HepG2 (cell line): ENCODE measurements at regions not wholly inside any gene's neighbourhood (a gene's known extent, or its start where the extent isn't known, plus 50 kb on each side); places are given as distances from the start of the nearest gene placed in this dataset.

Experiments
- CREBL2 ChIP-seq: sonication (generic); formaldehyde crosslinking; IDR thresholded peaks from 2 replicates; pipeline ENCODE4 v1.8.1; 2023; ENCODE audit warnings: missing genetic modification reagents, mild to moderate bottlenecking, borderline replicate concordance
- ELF1 ChIP-seq: sonication (generic); formaldehyde crosslinking; IDR thresholded peaks from 2 replicates; pipeline ENCODE4 v1.4.0; 2020; ENCODE audit warnings: missing genetic modification reagents
- FOXJ3 ChIP-seq: sonication (generic); formaldehyde crosslinking; IDR thresholded peaks from 2 replicates; pipeline ENCODE4 v1.4.0; 2020; ENCODE audit warnings: missing genetic modification reagents, mild to moderate bottlenecking, borderline replicate concordance
- HIVEP1 ChIP-seq: sonication (generic); formaldehyde crosslinking; IDR thresholded peaks from 2 replicates; pipeline ENCODE4 v1.4.0; 2020; ENCODE audit warnings: mild to moderate bottlenecking, missing genetic modification reagents
- HNF1B ChIP-seq: sonication (generic); formaldehyde crosslinking; IDR thresholded peaks from 2 replicates; pipeline ENCODE4 v1.5.1; 2020; ENCODE audit warnings: mild to moderate bottlenecking, moderate library complexity, missing genetic modification reagents
- HNF4G ChIP-seq, 2 experiments: sonication (generic) in 1 of 2; formaldehyde crosslinking in 1 of 2; IDR thresholded peaks; 2 replicates each; pipeline versions ENCODE4 v1.4.0 to v1.6.1; 2011 to 2020; ENCODE audit warnings: borderline replicate concordance in 2 of 2, low read depth in 2 of 2, mild to moderate bottlenecking in 2 of 2, low read length in 1 of 2, missing genetic modification reagents in 1 of 2, moderate library complexity in 1 of 2
- HOXD1 ChIP-seq: sonication (generic); formaldehyde crosslinking; IDR thresholded peaks from 2 replicates; pipeline ENCODE4 v1.5.0; 2020; ENCODE audit warnings: missing genetic modification reagents
- IKZF5 ChIP-seq: IDR thresholded peaks from 2 replicates; pipeline ENCODE4 v1.6.1; 2018; ENCODE audit warnings: missing genetic modification reagents, mild to moderate bottlenecking, missing compliant biosample characterization
- KDM2A ChIP-seq: sonication (generic); formaldehyde crosslinking; IDR thresholded peaks from 2 replicates; pipeline ENCODE4 v1.4.0; 2020; ENCODE audit warnings: low read depth, missing genetic modification reagents, borderline replicate concordance
- KDM6A ChIP-seq: IDR thresholded peaks from 2 replicates; pipeline ENCODE4 v1.6.1; 2016; ENCODE audit warnings: low read depth
- MAFK ChIP-seq, 2 experiments: IDR thresholded peaks in 1 of 2; conservative IDR thresholded peaks in 1 of 2; 2 replicates each; pipeline ENCODE4 v1.6.1; 2011; ENCODE audit warnings: improper control_type of control experiment in 2 of 2, low read length in 2 of 2
- MYPOP ChIP-seq: sonication (generic); formaldehyde crosslinking; IDR thresholded peaks from 2 replicates; pipeline ENCODE4 v1.8.1; 2023; ENCODE audit warnings: mild to moderate bottlenecking, moderate library complexity, missing genetic modification reagents
- NFATC3 ChIP-seq: sonication (generic); formaldehyde crosslinking; IDR thresholded peaks from 2 replicates; pipeline ENCODE4 v1.5.1; 2020; ENCODE audit warnings: mild to moderate bottlenecking, missing genetic modification reagents
- NFIB ChIP-seq: sonication (generic); formaldehyde crosslinking; IDR thresholded peaks from 2 replicates; pipeline ENCODE4 v1.9.0; 2021; ENCODE audit warnings: missing genetic modification reagents, mild to moderate bottlenecking, borderline replicate concordance
- NFYC ChIP-seq: IDR thresholded peaks from 2 replicates; pipeline ENCODE4 v1.6.1; 2016; ENCODE audit warnings: missing genetic modification reagents, missing compliant biosample characterization
- SP140L ChIP-seq: sonication (generic); formaldehyde crosslinking; IDR thresholded peaks from 2 replicates; pipeline ENCODE4 v1.4.0; 2020; ENCODE audit warnings: missing genetic modification reagents, borderline replicate concordance
- SPEN ChIP-seq: sonication (generic); formaldehyde crosslinking; IDR thresholded peaks from 2 replicates; pipeline ENCODE4 v1.5.1; 2020; ENCODE audit warnings: low read depth, mild to moderate bottlenecking, missing genetic modification reagents
- STAT5B ChIP-seq: sonication (generic); formaldehyde crosslinking; IDR thresholded peaks from 2 replicates; pipeline ENCODE4 v1.4.0; 2020; ENCODE audit warnings: missing genetic modification reagents
- XBP1 ChIP-seq: sonication (generic); formaldehyde crosslinking; IDR thresholded peaks from 2 replicates; pipeline ENCODE4 v1.5.0; 2020; ENCODE audit warnings: missing genetic modification reagents
- ZBTB44 ChIP-seq: sonication (generic); formaldehyde crosslinking; IDR thresholded peaks from 2 replicates; pipeline ENCODE4 v1.4.0; 2020; ENCODE audit warnings: missing genetic modification reagents
- ZNF253 ChIP-seq: sonication (generic); formaldehyde crosslinking; IDR thresholded peaks from 2 replicates; pipeline ENCODE4 v1.8.0; 2022; ENCODE audit warnings: mild to moderate bottlenecking, missing genetic modification reagents, borderline replicate concordance
- ZNF773 ChIP-seq: sonication (generic); formaldehyde crosslinking; IDR thresholded peaks from 2 replicates; pipeline ENCODE4 v1.4.0; 2020; ENCODE audit warnings: missing genetic modification reagents, borderline replicate concordance
- ZNF788 ChIP-seq: sonication (generic); formaldehyde crosslinking; IDR thresholded peaks from 2 replicates; pipeline ENCODE4 v1.5.0; 2020; ENCODE audit warnings: mild to moderate bottlenecking, missing genetic modification reagents, borderline replicate concordance
- ZSCAN12 ChIP-seq: sonication (generic); formaldehyde crosslinking; IDR thresholded peaks from 2 replicates; pipeline ENCODE4 v1.9.0; 2021; ENCODE audit warnings: mild to moderate bottlenecking, missing genetic modification reagents

- TF ChIP-seq XBP1 (no peak), KDM6A (CRISPR knock-in tag) (no peak), ZNF253 (CRISPR knock-in tag) (no peak), HIVEP1 (peak; percentile 63; the same call in 1 of the 2 replicates), KDM2A (CRISPR knock-in tag) (no peak), HNF1B (CRISPR knock-in tag) (peak; percentile 73), ZNF788 (CRISPR knock-in tag) (peak; percentile 86; the same call in 1 of the 2 replicates), STAT5B (CRISPR knock-in tag) (no peak), ZSCAN12 (CRISPR knock-in tag) (no peak), SPEN (CRISPR knock-in tag) (peak; percentile 71), HOXD1 (CRISPR knock-in tag) (0 out of 2 replicates have a peak, but pooled peaks have one; percentile 61), NFYC (CRISPR knock-in tag) (no peak), IKZF5 (CRISPR knock-in tag) (0 out of 2 replicates have a peak, but pooled peaks have one; percentile 45), HNF4G (IDR thresholded peaks at IDR 0.05; ENCODE audit: borderline replicate concordance, low read depth, low read length) (no peak; the same call in 1 of the 2 replicates), HNF4G (CRISPR knock-in tag; IDR thresholded peaks at IDR 0.05; ENCODE audit: borderline replicate concordance, low read depth) (no peak; the same call in 1 of the 2 replicates), MYPOP (peak; percentile 25; the same call in 1 of the 2 replicates), SP140L (CRISPR knock-in tag) (no peak), ZBTB44 (no peak), NFIB (CRISPR knock-in tag) (no peak), NFATC3 (no peak), FOXJ3 (CRISPR knock-in tag) (peak; percentile 91; the same call in 1 of the 2 replicates), ELF1 (CRISPR knock-in tag) (no peak), ZNF773 (CRISPR knock-in tag) (no peak), MAFK (conservative IDR thresholded peaks at IDR 0.05 in 1 of 2, IDR thresholded peaks at IDR 0.05 in 1 of 2; ENCODE audit: low read length in 2 of 2) (no peak), CREBL2 (no peak; the same call in 1 of the 2 replicates)
Observed at GRCh38 chr21:43343095-43343991, 83.6 kb downstream of the SIK1 start (continued).
